H54 (cell line): ENCODE measurements at regions not wholly inside any gene's neighbourhood (a gene's known extent, or its start where the extent isn't known, plus 50 kb on each side); places are given as distances from the start of the nearest gene placed in this dataset.

ENCODE experiments used
- DNase-seq: peaks from one replicate; pipeline ENCODE4 v3.0.0; 2011; ENCODE audit warnings: low spot score, mixed read lengths; ENCODE audit not compliant: insufficient read length
- FAIRE-seq: peaks from 3 replicates; lab custom pipeline; 2011; peaks lifted over from hg19 to GRCh38; lab: Jason Lieb, UNC
- POLR2A ChIP-seq: IDR thresholded peaks from 2 replicates; pipeline ENCODE4 v1.6.1; 2011; ENCODE audit warnings: low read depth, mild to moderate bottlenecking, low read length

- no peak for TF ChIP-seq POLR2A
- FAIRE-seq (no peak), DNase-seq (no peak)
Observed at GRCh38 chr6:16876201-16876600, 114.9 kb upstream of the ATXN1 start.

DNA sequence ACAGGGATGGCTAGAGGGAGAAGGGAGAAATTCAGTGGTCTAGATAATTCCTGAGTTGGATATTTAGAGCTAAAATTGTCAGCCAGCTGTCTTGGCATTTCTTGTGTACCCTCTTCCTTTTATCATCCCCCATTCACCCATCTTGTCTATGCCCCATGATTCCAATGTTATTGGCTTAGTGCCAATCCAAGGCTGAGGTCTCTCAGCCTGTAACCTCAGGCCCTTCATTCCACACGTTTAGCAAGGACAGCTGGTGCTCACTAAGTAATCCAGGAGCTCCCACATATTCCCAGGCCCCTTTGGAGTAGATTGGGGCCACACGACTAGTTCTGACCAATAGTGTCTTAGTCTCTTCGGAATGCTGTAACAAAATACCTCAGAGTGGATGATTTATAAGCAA, 112.4 kb upstream of the ATXN1 start:
- no peak for DNase-seq
- no peak for TF ChIP-seq POLR2A
- FAIRE-seq = no peak

DNA sequence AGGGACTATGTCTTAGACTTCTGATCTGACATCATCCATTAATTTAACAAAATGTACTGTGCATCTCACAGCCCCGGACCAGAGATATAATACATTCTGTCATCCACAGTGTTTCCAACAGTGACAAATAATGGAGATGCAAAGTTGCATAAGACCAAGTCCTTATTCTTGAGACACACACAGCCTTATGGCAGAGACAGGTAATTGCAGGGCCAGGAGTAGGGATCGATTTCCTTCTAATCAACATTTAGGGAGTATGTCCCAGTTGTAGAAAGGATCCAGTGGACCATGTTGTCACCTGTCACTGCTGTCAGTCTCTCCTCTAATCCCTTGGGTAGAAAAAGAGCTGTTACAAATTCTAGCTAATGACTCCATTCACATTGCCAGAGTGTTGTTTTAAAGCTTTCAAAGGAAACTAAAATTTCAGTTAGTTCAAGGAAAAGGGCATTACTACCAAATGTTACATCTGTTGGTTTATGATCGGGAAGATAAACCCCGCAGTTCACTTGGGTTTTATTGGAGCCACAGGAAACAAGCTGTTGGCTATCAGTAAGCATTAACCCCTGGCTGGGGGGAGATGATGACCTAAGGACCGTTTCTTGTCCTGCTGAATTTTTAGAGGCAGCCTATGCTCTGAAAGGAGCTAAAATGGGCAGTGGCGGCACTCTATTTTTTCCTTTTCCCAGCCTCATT, 111.4 kb upstream of the ATXN1 start:
- TF ChIP-seq POLR2A = no peak
- DNase-seq = no peak

DNA sequence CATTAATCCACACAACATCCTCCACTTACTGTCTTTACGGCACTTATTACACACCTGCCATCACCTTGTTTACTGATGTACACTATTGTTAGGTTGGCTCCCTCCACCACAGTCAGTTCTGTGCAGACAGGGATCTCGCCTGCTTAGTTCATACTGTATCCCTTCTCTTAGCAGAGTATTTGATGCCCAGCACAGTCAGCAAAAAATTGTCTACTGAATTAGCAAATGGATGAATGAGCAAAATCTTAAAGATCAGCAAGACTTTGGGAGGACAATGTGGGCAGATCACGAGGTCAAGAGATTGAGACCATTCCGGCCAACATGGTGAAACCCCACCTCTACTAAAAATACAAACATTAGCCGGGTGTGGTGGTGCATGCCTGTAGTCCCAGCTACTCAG, 109.8 kb upstream of the ATXN1 start:
- FAIRE-seq = no peak
- no peak for DNase-seq
- TF ChIP-seq POLR2A = no peak

More for the DNA sequence above, 111.4 kb upstream of the ATXN1 start:
- no peak for FAIRE-seq

DNA sequence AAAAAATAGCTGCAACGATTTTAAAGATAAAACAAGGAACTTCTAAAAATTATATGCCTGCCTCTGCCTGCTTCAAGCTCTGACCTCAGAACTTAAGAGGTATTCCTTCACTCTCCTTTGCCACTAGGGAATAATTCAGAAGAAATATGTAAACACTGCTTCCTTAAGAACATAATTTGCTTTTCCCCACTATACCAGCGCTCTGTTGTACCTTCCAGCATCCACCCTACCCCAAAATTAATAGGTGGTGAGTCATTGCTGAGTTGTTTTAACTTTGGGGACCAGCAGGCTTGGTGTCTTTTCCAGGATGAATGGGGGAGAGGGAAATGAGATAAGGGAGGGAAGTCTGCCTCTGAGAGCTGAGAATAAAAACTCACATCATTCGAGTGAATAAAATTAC, 107.7 kb upstream of the ATXN1 start:
- no peak for TF ChIP-seq POLR2A
- no peak for DNase-seq
- no peak for FAIRE-seq

- no peak for DNase-seq
- no peak for TF ChIP-seq POLR2A
- FAIRE-seq = no peak
Observed at GRCh38 chr6:16857969-16858592, 96.8 kb upstream of the ATXN1 start.

DNA sequence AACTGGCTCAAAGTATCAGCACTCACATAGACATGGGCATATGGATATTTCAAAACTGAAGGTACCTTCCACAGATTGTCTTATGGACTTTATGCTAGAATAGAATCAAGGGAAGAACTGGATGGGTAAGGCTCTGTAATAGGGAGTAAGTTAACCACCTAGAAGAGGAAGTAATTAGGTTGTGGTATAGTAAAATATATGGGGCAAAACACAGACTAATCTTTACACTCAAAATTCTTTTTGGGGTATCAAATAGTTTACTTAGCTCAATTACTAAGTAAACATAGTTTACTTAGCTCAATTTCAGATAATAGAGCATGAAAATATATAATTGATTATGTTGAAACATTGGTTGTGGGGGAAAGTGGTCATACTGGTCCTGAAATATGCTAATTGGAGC, 94.2 kb upstream of the ATXN1 start:
- TF ChIP-seq POLR2A = no peak
- FAIRE-seq = no peak
- DNase-seq = no peak

DNA sequence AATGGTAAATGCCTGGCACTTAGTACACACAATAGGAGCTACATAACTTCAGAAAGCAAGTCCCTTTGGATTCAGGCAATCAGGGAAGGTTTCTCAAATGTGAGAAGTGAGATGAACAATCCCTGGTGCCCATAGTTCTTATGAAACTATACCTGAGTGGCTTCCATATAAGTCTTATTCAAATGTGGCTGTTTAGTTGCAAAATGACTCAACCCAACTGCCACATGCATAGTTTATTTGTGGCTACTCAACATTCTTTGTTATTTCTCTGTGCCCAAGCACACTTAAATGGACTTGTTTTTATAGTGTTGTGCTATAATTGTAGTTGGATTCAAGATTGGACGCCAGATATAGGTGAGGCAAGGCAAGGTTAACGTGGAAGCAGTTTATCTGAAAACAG, 93.7 kb upstream of the ATXN1 start:
- TF ChIP-seq POLR2A = no peak
- FAIRE-seq (no peak), DNase-seq (no peak)

- no peak for TF ChIP-seq POLR2A
- no peak for FAIRE-seq
- DNase-seq = no peak
Observed at GRCh38 chr6:16852671-16853070, 91.4 kb upstream of the ATXN1 start.

DNA sequence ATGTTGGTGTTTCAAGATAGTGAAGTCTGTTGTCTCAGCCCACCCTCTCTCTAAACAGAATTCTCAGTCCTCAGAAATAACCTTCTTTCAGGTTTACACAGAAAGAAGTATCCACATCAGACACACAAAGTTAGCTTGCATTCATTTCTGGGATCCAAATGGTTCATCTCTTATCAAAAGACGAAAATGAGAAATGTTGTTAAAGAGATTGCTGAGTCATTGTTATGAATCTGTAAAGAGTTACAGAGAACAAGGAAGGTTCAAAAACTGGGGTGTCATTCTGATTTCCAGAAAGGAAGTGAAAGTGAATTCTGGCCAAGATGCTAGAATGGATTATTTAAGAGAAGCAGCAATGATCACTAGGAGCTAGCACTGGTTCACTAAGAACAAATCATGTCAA, 90.5 kb upstream of the ATXN1 start:
- no peak for FAIRE-seq
- DNase-seq = no peak
- TF ChIP-seq POLR2A = no peak

GRCh38 chr6:16851044-16851540, 89.8 kb upstream of the ATXN1 start:
- no peak for TF ChIP-seq POLR2A
- FAIRE-seq (no peak), DNase-seq (no peak)

- FAIRE-seq = no peak
- no peak for DNase-seq
- TF ChIP-seq POLR2A = no peak
Observed at GRCh38 chr6:16850681-16851026, 89.4 kb upstream of the ATXN1 start.

- no peak for DNase-seq
Observed at GRCh38 chr6:16849988-16850680, 88.9 kb upstream of the ATXN1 start.

DNA sequence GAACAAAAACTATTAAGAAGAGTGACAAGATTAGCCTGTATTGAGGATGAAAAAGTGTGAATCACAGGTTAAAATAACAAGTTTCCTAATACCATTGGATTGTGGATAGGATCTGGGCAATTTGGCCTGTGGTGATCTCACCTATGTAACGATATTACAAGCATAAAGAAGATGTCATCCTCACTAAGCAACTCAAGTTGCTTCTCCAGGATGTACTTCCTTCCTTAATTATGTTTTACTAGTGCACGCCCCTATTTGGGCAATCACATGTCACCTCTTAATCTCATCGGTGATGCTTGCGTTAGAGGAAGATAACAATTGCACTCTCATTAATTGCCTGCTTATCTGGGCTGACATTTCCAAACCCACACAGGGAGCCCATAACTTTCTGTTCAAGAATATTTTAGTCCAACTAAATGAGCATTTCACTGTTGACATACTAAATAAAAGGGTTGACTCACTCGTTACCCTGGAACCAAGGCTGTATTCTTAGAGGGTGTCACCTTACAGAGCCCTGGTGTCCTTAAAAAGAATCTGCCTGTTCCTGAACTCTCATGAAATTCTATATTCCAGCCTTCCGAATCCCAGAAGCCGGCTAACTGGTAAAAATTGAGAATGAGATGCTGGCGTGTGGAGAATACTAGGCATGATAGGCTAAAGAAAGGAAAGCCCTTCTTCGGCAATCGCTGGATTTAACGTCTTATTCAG, 88.2 kb upstream of the ATXN1 start:
- no peak for TF ChIP-seq POLR2A
- FAIRE-seq = no peak
- no peak for DNase-seq

More at GRCh38 chr6:16849988-16850680, 88.9 kb upstream of the ATXN1 start:
- no peak for FAIRE-seq
- no peak for TF ChIP-seq POLR2A

- DNase-seq (no peak), FAIRE-seq (no peak)
- no peak for TF ChIP-seq POLR2A
Observed at GRCh38 chr6:16846399-16846778, 85.1 kb upstream of the ATXN1 start.
